AG04449 (cell line): ENCODE measurements at regions not wholly inside any gene's neighbourhood (a gene's known extent, or its start where the extent isn't known, plus 50 kb on each side); places are given as distances from the start of the nearest gene placed in this dataset.

Experiments
- CTCF ChIA-PET: fragments of 350-600 bp; formaldehyde crosslinking; extraction: SDS; loops from one replicate; lab custom pipeline; 2021; ENCODE audit warnings: antibody characterized with exemption; lab: Yijun Ruan, JAX
- POLR2A ChIA-PET: fragments of 400-600, 350-600 bp; formaldehyde crosslinking; extraction: SDS; loops from one replicate; lab custom pipeline; 2020; ENCODE audit warnings: antibody characterized with exemption, inconsistent platforms; lab: Yijun Ruan, JAX
- DNase-seq: peaks from one replicate; pipeline ENCODE4 v3.0.0-alpha.2; 2010; ENCODE audit warnings: low read depth, low spot score
- H3K4me3 ChIP-seq: 2 replicates; pipeline ENCODE4 v1.5.1; 2011; ENCODE audit warnings: low read depth, mild to moderate bottlenecking, control low read depth, low read length
- CTCF ChIP-seq: IDR thresholded peaks from one replicate; pipeline ENCODE4 v1.5.1; 2011; ENCODE audit warnings: mild to moderate bottlenecking, moderate library complexity, low read length, control low read depth, inconsistent platforms; ENCODE audit not compliant: insufficient read depth; ENCODE audit errors: missing control alignments

GRCh38 chr4:26104056-26104685, 190.2 kb downstream of the SMIM20 start:
- DNase-seq = no peak
- no peak overlapping the region for H3K4me3 ChIP-seq
- CTCF ChIA-PET = interaction anchor here (1.3 to 4.0 kb wide), 2 partner anchors 9 to 21 kb away, joined by 6 to 20 read pairs; no protein-coding TSS in a partner anchor
- no peak for TF ChIP-seq CTCF
- POLR2A ChIA-PET = no interaction called here

- TF ChIP-seq CTCF = no peak
- ChIA-PET POLR2A (no interaction called here), CTCF (interaction anchor here (4.0 kb wide), 1 partner anchor 22 kb away, joined by 20 read pairs; no protein-coding TSS in a partner anchor)
- no peak overlapping the region for H3K4me3 ChIP-seq
- DNase-seq = no peak
These were observed 191.3 kb downstream of the SMIM20 start for GRCh38 chr4:26105337-26105736.

GRCh38 chr4:26105815-26106699, 192.0 kb downstream of the SMIM20 start:
- ChIA-PET POLR2A (no interaction called here), CTCF (interaction anchor here (1.2 to 4.0 kb wide), 2 partner anchors 9 to 23 kb away, joined by 3 to 20 read pairs; no protein-coding TSS in a partner anchor)
- H3K4me3 ChIP-seq = no peak overlapping the region
- TF ChIP-seq CTCF = no peak
- no peak for DNase-seq

- CTCF ChIA-PET = interaction anchor here (1.2 to 4.0 kb wide), 3 partner anchors 9 to 24 kb away, joined by 3 to 20 read pairs (median 16); no protein-coding TSS in a partner anchor
- no peak for TF ChIP-seq CTCF
- POLR2A ChIA-PET = no interaction called here
- no peak for DNase-seq
- no peak overlapping the region for H3K4me3 ChIP-seq
These were observed 192.8 kb downstream of the SMIM20 start for GRCh38 chr4:26106776-26107175.

- ChIA-PET POLR2A (no interaction called here), CTCF (interaction anchor here (3.7 kb wide), 1 partner anchor 25 kb away, joined by 16 read pairs; no protein-coding TSS in a partner anchor)
- no peak for DNase-seq
- no peak for TF ChIP-seq CTCF
- H3K4me3 ChIP-seq = no peak overlapping the region
These were observed 194.0 kb downstream of the SMIM20 start for GRCh38 chr4:26108054-26108453.

GRCh38 chr4:26110493-26110892, 196.5 kb downstream of the SMIM20 start:
- POLR2A ChIA-PET = no interaction called here
- CTCF ChIA-PET = interaction anchor here (3.7 kb wide), 1 partner anchor 28 kb away, joined by 16 read pairs; no protein-coding TSS in a partner anchor
- no peak for DNase-seq
- no peak for TF ChIP-seq CTCF
- H3K4me3 ChIP-seq = no peak overlapping the region
